ENCODE measurements at regions not wholly inside any gene's neighbourhood (a gene's known extent, or its start where the extent isn't known, plus 50 kb on each side); places are given as distances from the start of the nearest gene placed in this dataset.

DNA sequence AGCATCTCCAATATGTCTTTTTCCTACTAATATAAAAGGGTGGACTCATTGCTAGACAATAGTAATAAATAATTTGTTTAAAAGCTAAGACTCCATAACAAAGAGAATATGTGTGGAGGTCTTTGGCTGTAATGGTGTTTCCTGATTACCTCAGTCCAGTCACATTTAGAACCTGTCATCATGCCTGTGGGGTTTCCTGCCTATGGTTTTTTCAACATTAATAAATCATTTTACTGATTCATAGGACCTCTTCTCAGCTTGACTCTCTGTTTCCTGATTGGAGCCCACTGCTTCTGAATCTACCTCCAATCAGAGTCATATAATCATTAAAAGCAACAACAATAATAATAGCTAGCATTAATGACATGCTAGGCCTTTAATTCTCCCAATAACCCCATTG is 52.4 kb upstream of the GNAI1 start:
- Histone ChIP-seq H3K27me3 (replicated peaks; ENCODE audit: control insufficient read depth, insufficient read depth, low read length) (no peaks in the 10 kb centered on the region), H3K4me3 (replicated peaks; ENCODE audit: low read depth, low read length) (no peak overlapping the region)
- no peak for TF ChIP-seq CTCF (IDR thresholded peaks at IDR 0.05; ENCODE audit: insufficient read depth, low read length, poor library complexity, severe bottlenecking)

GRCh38 chr7:80078886-80079285 is 55.7 kb upstream of the GNAI1 start:
- TF ChIP-seq CTCF (IDR thresholded peaks at IDR 0.05; ENCODE audit: insufficient read depth, low read length, poor library complexity, severe bottlenecking): no peak
- no peak for DNase-seq (ENCODE audit: extremely low read depth, insufficient read length)
- Histone ChIP-seq H3K27me3 (replicated peaks; ENCODE audit: control insufficient read depth, insufficient read depth, low read length) (no peaks in the 10 kb centered on the region), H3K4me3 (replicated peaks; ENCODE audit: low read depth, low read length) (no peak overlapping the region), H3K36me3 (ENCODE audit: control insufficient read depth, insufficient read depth, low read length) (no peaks in the 10 kb centered on the region)

More for the DNA sequence above, 52.4 kb upstream of the GNAI1 start:
- no peak for DNase-seq (ENCODE audit: extremely low read depth, insufficient read length)
- no peaks in the 10 kb centered on the region for H3K36me3 ChIP-seq (ENCODE audit: control insufficient read depth, insufficient read depth, low read length)

DNA sequence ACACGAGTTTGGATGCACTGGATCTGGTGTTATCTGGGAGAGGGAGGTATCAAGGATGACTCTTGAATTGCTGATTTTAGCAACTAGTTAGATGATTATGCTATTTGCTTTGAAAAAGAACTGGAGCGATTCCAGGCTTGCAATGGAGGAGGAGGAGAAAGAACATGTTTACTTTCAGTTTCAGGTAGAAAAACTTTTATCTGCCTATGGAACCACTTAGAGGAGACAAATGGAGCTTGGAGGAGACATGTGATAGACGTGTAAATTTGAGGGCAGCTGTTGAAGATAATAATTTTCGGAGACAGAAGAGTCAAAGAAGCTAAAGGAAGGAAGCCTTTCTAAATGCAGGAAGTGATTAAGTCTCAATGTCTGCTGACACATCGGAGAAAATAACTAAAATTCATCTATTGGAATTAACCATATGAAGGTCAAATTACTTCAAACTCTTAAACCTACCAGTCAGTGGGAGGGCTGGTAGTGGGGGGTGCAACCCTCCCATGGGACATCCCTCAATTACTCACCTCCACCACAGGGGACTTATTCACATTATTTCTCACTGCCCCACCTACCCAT is 56.4 kb upstream of the GNAI1 start:
- Histone ChIP-seq H3K36me3 (ENCODE audit: control insufficient read depth, insufficient read depth, low read length) (no peaks in the 10 kb centered on the region), H3K4me3 (replicated peaks; ENCODE audit: low read depth, low read length) (no peak overlapping the region), H3K27me3 (replicated peaks; ENCODE audit: control insufficient read depth, insufficient read depth, low read length) (no peaks in the 10 kb centered on the region)
- no peak for DNase-seq (ENCODE audit: extremely low read depth, insufficient read length)
- TF ChIP-seq CTCF (IDR thresholded peaks at IDR 0.05; ENCODE audit: insufficient read depth, low read length, poor library complexity, severe bottlenecking): no peak

DNA sequence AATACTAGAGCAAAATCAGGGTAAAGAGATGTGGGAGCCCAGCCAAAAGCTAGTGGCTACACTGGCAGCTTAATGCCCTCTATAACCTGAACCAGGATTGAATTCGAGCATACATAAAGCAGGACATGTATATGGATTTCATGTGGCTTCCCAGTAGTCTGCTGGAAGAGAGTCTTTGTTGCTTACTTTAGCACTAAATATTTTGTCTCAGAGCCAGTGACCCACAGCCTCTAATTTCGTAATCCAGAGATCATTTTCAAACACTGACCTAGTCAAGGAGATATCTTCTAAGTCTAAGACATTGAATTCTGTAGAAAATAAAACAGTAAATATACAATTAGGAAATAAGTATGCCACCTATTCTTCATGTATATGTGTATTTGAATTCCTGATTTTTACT is 64.2 kb upstream of the GNAI1 start:
- TF ChIP-seq CTCF (IDR thresholded peaks at IDR 0.05; ENCODE audit: insufficient read depth, low read length, poor library complexity, severe bottlenecking): no peak
- Histone ChIP-seq H3K36me3 (ENCODE audit: control insufficient read depth, insufficient read depth, low read length) (no peaks in the 10 kb centered on the region), H3K4me3 (replicated peaks; ENCODE audit: low read depth, low read length) (no peak overlapping the region), H3K27me3 (replicated peaks; ENCODE audit: control insufficient read depth, insufficient read depth, low read length) (no peaks in the 10 kb centered on the region)
- DNase-seq (ENCODE audit: extremely low read depth, insufficient read length): no peak

GRCh38 chr7:80066639-80067038 is 68.0 kb upstream of the GNAI1 start:
- H3K27me3 ChIP-seq (replicated peaks; ENCODE audit: control insufficient read depth, insufficient read depth, low read length): no peaks in the 10 kb centered on the region
- H3K36me3 ChIP-seq (ENCODE audit: control insufficient read depth, insufficient read depth, low read length): no peaks in the 10 kb centered on the region
- TF ChIP-seq CTCF (IDR thresholded peaks at IDR 0.05; ENCODE audit: insufficient read depth, low read length, poor library complexity, severe bottlenecking): no peak
- H3K4me3 ChIP-seq (replicated peaks; ENCODE audit: low read depth, low read length): no peak overlapping the region
- DNase-seq (ENCODE audit: extremely low read depth, insufficient read length): no peak

GRCh38 chr7:80063834-80064233 is 70.8 kb upstream of the GNAI1 start:
- TF ChIP-seq CTCF (IDR thresholded peaks at IDR 0.05; ENCODE audit: insufficient read depth, low read length, poor library complexity, severe bottlenecking): no peak
- DNase-seq (ENCODE audit: extremely low read depth, insufficient read length): no peak
- no peaks in the 10 kb centered on the region for H3K36me3 ChIP-seq (ENCODE audit: control insufficient read depth, insufficient read depth, low read length)
- H3K4me3 ChIP-seq (replicated peaks; ENCODE audit: low read depth, low read length): no peak overlapping the region
- no peaks in the 10 kb centered on the region for H3K27me3 ChIP-seq (replicated peaks; ENCODE audit: control insufficient read depth, insufficient read depth, low read length)

All from GM06990 (cell line).